ENCODE measurements at regions not wholly inside any gene's neighbourhood (a gene's known extent, or its start where the extent isn't known, plus 50 kb on each side); places are given as distances from the start of the nearest gene placed in this dataset.

DNA sequence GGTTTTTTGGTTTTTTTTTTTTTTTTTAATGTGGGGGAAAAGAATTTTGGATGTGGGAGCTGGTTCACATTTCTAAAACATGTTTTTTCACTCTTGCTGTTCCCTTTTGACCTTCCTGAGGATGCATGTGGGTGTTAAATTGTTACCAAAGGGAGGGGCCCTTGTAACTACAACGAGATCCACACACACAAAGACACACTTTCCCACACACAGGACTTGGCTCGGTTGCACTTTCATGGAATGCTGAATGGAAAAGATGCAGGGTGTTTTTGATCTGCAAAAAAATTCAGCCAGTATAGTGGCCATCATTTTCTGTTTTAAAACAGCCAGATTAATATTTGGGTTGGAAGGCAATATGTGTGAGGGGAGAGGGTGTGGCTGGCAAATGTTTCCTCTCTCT is 576.9 kb downstream of the EBF1 start:
- Histone ChIP-seq H3K9me3 (ENCODE audit: low read length) (no peaks in the 10 kb centered on the region), H3K4me2 (ENCODE audit: low read depth, low read length) (no peak overlapping the region), H3K27me3 (ENCODE audit: control insufficient read depth in 1 of 2, insufficient read depth in 2 of 2, low read length in 2 of 2) (no peaks in the 10 kb centered on the region), H3K36me3 (replicated peaks in 1 of 2; ENCODE audit: control insufficient read depth in 1 of 2, insufficient read depth in 2 of 2, low read length in 2 of 2) (no peaks in the 10 kb centered on the region), H3K79me2 (ENCODE audit: insufficient read depth, low read length) (no peaks in the 10 kb centered on the region), H3K27ac (ENCODE audit: extremely low read length, insufficient read depth, low read length) (no peak overlapping the region), H3K4me1 (ENCODE audit: insufficient read depth, low read length) (peaks cover 23% of the 10 kb centered on the region), H4K20me1 (ENCODE audit: insufficient read depth, low read length) (no peaks in the 10 kb centered on the region), H2AFZ (ENCODE audit: low read length) (no peak overlapping the region), H3K4me3 (replicated peaks in 1 of 3; ENCODE audit: insufficient read depth in 1 of 3, low read depth in 2 of 3, low read length in 3 of 3) (no peak overlapping the region), H3K9ac (ENCODE audit: insufficient read depth, low read depth, low read length) (no peak overlapping the region)
- no peak for TF ChIP-seq TAF1 (CRISPR knock-in tag; IDR thresholded peaks at IDR 0.05)
- no peak for TF ChIP-seq MED1 (CRISPR knock-in tag; IDR thresholded peaks at IDR 0.05)
- TF ChIP-seq KDM2A (CRISPR knock-in tag; IDR thresholded peaks at IDR 0.05; ENCODE audit: borderline replicate concordance, low read depth), result no peak
- TF ChIP-seq, protein P1, sequence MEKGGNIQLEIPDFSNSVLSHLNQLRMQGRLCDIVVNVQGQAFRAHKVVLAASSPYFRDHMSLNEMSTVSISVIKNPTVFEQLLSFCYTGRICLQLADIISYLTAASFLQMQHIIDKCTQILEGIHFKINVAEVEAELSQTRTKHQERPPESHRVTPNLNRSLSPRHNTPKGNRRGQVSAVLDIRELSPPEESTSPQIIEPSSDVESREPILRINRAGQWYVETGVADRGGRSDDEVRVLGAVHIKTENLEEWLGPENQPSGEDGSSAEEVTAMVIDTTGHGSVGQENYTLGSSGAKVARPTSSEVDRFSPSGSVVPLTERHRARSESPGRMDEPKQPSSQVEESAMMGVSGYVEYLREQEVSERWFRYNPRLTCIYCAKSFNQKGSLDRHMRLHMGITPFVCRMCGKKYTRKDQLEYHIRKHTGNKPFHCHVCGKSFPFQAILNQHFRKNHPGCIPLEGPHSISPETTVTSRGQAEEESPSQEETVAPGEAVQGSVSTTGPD (CRISPR knock-in tag; IDR thresholded peaks at IDR 0.05), result no peak
- no peak for TF ChIP-seq ZNF674 (CRISPR knock-in tag; IDR thresholded peaks at IDR 0.05; ENCODE audit: low read depth)
- TF ChIP-seq SMC3 (IDR thresholded peaks at IDR 0.05; ENCODE audit: low read length), result no peak
- no peak for TF ChIP-seq ZNF337 (CRISPR knock-in tag; IDR thresholded peaks at IDR 0.05; ENCODE audit: borderline replicate concordance, low read depth)
- no peak for TF ChIP-seq ZNF12 (CRISPR knock-in tag; IDR thresholded peaks at IDR 0.05)
- no peak for TF ChIP-seq ZNF589 (CRISPR knock-in tag; conservative IDR thresholded peaks at IDR 0.05)
- FAIRE-seq (no peak), ATAC-seq (no peak), DNase-seq (ENCODE audit: low spot score) (no peak)
- WGBS (ENCODE audit: low lambda C conversion rate), result 36% methylated on average over 2 of the region's 2 CpGs
- intact Hi-C loops (cut with micrococcal nuclease; ENCODE audit: unreplicated experiment) (no loop called here), in situ Hi-C loops (cut with HindIII; ENCODE audit: extremely low pct_ligation_motif_present, low pct_unique_long_range_greater_than_20kb) (no loop called here)
- BruUV-seq (replicated peaks), result no TSS peak
- CTCF ChIA-PET (ENCODE audit: low intra/inter-chr PET ratio, low total read pairs), result no interaction called here
- POLR2A ChIA-PET, result no interaction called here

GRCh38 chr5:158521995-158522394 is 577.7 kb downstream of the EBF1 start:
- no TSS peak for BruUV-seq (replicated peaks)
- TF ChIP-seq ZNF138 (CRISPR knock-in tag; IDR thresholded peaks at IDR 0.05; ENCODE audit: low read depth), result no peak
- TF ChIP-seq ZSCAN9 (CRISPR knock-in tag; IDR thresholded peaks at IDR 0.05; ENCODE audit: borderline replicate concordance), result no peak
- TF ChIP-seq ZNF83 (CRISPR knock-in tag; IDR thresholded peaks at IDR 0.05; ENCODE audit: borderline replicate concordance), result no peak
- no peak for TF ChIP-seq ZNF274 (CRISPR knock-in tag; IDR thresholded peaks at IDR 0.05)
- no peak for TF ChIP-seq ZNF10 (CRISPR knock-in tag; IDR thresholded peaks at IDR 0.05; ENCODE audit: borderline replicate concordance, low read depth)
- no peak for TF ChIP-seq TAF15 (IDR thresholded peaks at IDR 0.05; ENCODE audit: low read depth, low read length, poor library complexity, severe bottlenecking)
- no peak for TF ChIP-seq MAZ (IDR thresholded peaks at IDR 0.05; ENCODE audit: borderline replicate concordance, low read depth, low read length)
- no peak for TF ChIP-seq MAZ (CRISPR knock-in tag; IDR thresholded peaks at IDR 0.05; ENCODE audit: low read depth)
- TF ChIP-seq HES4 (CRISPR knock-in tag; IDR thresholded peaks at IDR 0.05; ENCODE audit: borderline replicate concordance), result no peak
- no peak for TF ChIP-seq ZNF512 (CRISPR knock-in tag; IDR thresholded peaks at IDR 0.05)

More at GRCh38 chr5:158521995-158522394, 577.7 kb downstream of the EBF1 start:
- no peak overlapping the region for H3K27ac ChIP-seq (ENCODE audit: extremely low read length, insufficient read depth, low read length)
- H3K79me2 ChIP-seq (ENCODE audit: insufficient read depth, low read length), result no peaks in the 10 kb centered on the region
- no peak overlapping the region for H3K9ac ChIP-seq (ENCODE audit: insufficient read depth, low read depth, low read length)
- ATAC-seq (no peak), FAIRE-seq (no peak), DNase-seq (ENCODE audit: low spot score) (no peak)
- no peak overlapping the region for H3K4me2 ChIP-seq (ENCODE audit: low read depth, low read length)
- H2AFZ ChIP-seq (ENCODE audit: low read length), result no peak overlapping the region
- H3K27me3 ChIP-seq (ENCODE audit: control insufficient read depth in 1 of 2, insufficient read depth in 2 of 2, low read length in 2 of 2), result no peaks in the 10 kb centered on the region
- H3K4me1 ChIP-seq (ENCODE audit: insufficient read depth, low read length), result peaks cover 23% of the 10 kb centered on the region
- intact Hi-C loops (cut with micrococcal nuclease; ENCODE audit: unreplicated experiment) (no loop called here), in situ Hi-C loops (cut with HindIII; ENCODE audit: extremely low pct_ligation_motif_present, low pct_unique_long_range_greater_than_20kb) (no loop called here)
- H3K9me3 ChIP-seq (ENCODE audit: low read length), result no peaks in the 10 kb centered on the region
- H4K20me1 ChIP-seq (ENCODE audit: insufficient read depth, low read length), result no peaks in the 10 kb centered on the region
- POLR2A ChIA-PET, result no interaction called here
- 40% methylated on average over 3 of the region's 3 CpGs for WGBS (ENCODE audit: low lambda C conversion rate)
- CTCF ChIA-PET (ENCODE audit: low intra/inter-chr PET ratio, low total read pairs), result no interaction called here
- H3K36me3 ChIP-seq (replicated peaks in 1 of 2; ENCODE audit: control insufficient read depth in 1 of 2, insufficient read depth in 2 of 2, low read length in 2 of 2), result no peaks in the 10 kb centered on the region
- no peak overlapping the region for H3K4me3 ChIP-seq (replicated peaks in 1 of 3; ENCODE audit: insufficient read depth in 1 of 3, low read depth in 2 of 3, low read length in 3 of 3)
